LoVo (cell line): ENCODE measurements at regions not wholly inside any gene's neighbourhood (a gene's known extent, or its start where the extent isn't known, plus 50 kb on each side); places are given as distances from the start of the nearest gene placed in this dataset.
A peak's percentile ranks its signal among the peaks of the same experiment; 100 is the strongest.
"Not testable (repeated sequence)": the region's sequence is repeated elsewhere in the genome, so short reads cannot be mapped to it uniquely, and the experiment has no call there.

Experiments
- DNase-seq: peaks from one replicate; pipeline ENCODE4 v3.0.0-alpha.2; 2016; ENCODE audit warnings: low spot score

DNA sequence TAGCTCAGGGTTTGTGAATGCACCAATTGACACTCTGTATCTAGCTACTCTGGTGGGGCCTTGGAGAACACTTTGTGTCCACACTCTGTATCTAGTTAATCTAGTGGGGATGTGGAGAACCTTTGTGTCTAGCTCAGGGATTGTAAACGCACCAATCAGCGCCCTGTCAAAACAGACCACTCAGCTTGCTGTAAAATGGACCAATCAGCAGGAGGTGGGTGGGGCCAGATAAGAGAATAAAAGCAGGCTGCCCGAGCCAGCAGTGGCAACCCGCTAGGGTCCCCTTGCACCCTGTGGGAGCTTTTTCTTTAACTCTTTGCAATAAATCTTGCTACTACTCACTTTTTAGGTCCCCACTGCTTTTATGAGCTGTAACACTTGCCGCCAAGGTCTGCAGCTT lies 115.6 kb upstream of the MBNL1 start:
- DNase-seq: not testable (repeated sequence)

DNA sequence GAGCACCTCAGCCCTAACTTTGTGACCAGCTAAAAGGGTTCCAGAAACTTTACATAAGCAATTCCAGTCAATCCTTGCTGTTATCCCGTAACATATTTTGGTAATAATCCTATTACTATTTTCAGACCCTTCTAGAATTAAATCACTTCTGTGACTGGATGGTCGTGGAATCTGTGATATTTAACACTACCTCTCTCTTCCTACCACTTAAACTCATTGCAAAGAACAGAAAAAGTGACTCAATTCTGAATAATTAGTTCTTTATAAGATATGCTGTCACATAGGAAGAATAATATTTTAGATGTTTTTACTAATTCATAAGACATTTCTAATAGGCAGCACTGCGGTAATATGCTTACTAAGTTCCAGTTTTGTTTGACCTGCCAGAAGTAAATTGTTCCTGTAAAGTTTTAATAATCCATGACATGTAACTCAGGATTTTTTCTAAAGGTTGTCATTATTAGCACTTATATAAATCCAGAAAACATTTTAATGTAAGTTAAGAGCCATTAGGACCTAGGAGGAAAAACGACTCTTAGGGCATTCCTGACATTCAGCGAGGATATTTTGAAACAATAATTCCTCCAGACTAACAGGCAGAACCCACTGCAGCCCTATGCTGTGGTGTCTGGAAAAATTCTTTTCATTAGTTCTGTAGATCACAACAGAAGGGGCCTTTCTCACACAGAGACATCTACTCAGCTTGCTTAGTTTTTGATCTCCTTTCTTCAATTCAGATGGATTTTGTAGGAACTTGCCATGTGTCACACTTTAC lies 113.3 kb upstream of the MBNL1 start:
- no peak for DNase-seq

- DNase-seq: no peak
Observed at GRCh38 chr3:152156880-152157279, 111.8 kb upstream of the MBNL1 start.

DNA sequence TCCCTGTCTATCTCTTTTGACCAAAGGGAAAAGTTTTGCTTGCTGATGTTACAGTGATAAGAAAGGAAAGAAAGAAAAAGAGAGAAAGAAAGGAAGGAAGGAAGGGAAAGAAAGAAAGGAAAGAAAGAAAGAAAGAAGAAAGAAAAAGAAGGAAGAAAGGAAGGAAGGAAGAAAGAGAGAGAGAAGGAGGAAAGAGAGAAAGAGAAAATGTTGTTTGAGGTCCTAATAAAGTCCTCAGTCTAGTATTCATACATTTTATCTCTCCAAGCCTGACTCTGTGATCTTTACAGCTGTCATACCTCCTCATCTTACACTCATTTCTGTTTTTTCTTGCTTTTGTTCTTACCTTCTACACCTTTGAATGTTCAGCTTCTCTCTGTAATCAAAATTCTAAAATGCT lies 111.4 kb upstream of the MBNL1 start:
- no peak for DNase-seq

DNA sequence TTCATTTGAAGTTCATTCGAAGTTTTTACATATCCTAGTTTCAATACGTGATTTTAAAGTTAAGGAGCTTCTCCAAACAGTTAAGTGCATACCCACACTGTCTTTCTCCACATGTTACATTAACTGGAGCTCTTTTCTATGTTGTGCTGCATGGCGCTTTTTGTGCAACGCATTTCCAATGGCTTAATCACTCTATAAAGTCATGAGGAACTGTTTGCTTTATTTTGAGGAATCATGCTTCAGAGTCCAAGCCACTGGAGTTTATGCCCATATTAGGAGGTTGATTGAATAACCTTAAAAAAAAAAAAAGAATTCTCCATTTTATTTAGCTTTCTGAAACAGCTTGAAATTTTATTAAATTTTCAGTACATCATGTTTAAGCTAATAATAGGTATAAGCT lies 109.4 kb upstream of the MBNL1 start:
- DNase-seq: no peak

- DNase-seq: no peak
Observed at GRCh38 chr3:152160350-152161011, 108.2 kb upstream of the MBNL1 start.

DNA sequence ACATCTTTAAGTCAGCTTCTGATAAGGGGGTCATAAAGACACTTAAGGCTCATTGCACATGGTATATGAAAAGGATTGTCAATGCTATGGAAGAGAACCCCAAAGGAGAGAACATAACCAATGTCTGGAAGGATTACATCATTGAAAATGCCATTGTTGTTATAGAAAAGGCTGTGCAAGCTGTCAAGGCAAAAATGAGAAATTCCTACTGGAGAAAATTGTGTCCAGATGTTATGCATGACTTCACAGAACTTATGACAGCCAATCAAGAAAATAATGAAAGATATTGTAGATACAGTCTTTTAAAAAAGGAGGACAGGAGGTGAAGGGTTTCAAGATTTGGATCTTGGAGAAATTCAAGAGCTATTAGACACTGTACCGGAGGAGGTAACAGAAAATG lies 96.3 kb upstream of the MBNL1 start:
- no peak for DNase-seq

DNA sequence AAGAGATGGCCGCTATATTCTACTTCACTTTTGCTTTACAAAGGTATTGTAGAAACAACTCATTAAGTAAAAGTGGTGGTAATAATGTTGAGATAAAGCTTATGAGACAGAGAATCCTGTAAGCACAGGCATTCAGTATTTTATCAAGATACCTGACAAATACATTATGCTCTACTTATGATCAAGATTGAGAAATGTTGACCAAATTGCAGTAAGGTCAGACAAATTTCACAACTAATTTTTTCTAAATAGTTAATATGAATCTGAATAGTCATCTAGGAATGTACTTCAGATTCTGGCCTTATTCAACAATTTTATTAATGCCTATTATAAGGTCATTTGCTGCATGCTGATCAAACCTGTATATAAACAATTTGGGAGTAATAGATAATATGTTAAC lies 95.1 kb upstream of the MBNL1 start:
- DNase-seq: no peak

- no peak for DNase-seq
Observed at GRCh38 chr3:152174876-152175527, 93.7 kb upstream of the MBNL1 start.

DNA sequence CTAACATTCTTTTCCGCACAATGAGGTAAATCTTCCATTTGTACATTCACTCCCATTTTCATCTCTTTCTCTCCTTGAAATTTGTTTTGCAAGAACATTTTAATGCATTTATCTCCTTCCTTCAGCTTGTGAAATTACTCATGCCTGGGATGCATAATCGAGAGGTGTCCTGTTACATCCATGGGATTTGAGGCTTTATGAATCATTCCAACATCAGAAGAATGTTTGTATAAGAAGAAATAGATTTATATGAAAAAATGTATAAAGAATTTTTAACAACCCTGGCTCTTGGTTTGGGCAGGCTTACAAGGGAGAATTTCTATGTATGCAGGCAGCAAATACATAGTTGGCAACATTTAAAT lies 93.2 kb upstream of the MBNL1 start:
- DNase-seq: no peak

DNA sequence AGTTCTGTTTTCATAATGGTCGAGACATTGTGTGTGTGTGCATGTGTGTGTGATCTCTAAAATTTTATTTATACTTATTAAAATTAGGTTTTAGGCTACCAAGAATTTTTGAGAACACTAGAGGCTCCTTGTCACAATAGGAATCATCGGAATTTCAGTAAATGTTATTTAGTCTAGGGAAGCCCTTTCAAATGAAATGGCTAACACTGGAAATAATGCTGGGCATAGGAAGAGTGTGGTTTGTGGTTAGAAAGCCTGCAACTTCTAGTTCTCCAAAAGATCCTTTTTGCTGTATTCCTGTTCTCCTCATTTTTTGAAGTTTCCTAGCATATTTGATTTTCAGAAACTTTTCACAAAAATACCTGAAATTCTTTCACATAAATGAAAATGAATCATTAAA lies 92.5 kb upstream of the MBNL1 start:
- no peak for DNase-seq

- DNase-seq: no peak
Observed at GRCh38 chr3:152176998-152177397, 91.7 kb upstream of the MBNL1 start.

DNA sequence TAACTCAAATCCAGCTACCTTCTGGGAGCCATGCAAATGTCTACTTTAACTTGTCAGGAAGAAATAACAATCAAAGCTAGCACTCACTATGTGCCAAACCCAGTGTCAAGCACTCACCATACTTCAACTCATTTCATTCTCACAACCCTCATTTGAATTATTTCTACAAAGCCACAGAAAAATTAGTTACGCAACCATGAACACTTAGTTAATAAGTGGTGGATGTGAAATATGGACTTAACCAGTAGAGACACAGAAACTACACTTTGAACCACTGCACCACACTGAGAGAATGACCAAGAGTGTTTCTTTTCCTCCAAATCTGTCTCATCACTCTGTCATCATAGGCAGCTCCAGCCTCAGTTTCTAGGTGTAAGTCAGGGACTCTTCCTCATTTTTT lies 91.0 kb upstream of the MBNL1 start:
- no peak for DNase-seq

DNA sequence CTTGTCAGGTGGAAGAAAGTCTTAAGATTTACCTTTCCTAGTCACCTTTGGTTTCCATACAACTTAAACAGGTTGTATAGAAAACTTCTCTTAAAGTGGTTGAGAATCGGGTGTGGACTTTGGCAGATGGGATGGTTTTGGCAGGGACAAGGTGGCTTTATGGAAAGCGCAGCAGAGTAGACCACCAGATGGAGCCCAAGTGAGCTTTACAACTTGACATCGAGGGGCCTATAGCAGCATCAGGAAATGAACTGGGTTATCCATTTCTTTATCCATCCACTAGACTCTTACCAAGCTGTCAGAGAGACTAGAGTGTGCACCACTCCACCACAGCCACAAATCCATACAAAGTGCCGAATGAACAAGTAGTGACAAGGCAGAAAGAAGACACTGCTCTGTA lies 85.3 kb upstream of the MBNL1 start:
- DNase-seq: peak; percentile 38

DNA sequence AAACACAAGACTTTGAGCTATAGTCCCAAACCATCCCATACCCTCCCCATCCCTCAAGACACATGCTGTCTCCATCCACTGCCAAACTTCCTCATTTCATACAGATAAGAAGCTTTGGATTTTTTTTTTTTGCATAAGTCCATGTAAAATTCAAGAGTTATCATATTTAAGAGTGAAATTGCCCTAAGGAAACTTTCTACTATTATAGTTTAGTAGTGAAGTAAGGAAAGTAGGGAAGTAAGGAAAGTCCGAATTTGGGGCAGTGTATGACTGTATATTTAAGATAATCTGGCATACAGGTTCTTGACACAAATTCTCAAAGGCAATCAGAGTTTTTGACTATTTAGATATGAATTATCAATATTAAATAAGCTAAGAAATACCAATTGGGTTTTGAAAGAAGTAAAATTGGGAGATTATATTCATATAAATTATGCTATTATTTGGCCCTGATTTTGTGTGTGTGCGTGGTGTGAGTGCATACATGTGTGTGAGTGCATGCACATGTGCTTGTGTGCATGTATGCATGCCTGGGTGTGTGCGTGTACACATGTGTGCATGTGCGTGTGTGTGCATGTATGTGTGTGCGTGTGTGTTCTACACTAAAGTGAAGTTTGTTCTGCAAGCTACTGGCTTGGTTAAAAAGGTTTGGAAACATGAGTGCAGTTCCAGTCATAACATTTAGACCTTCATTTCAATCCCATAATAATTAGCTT lies 83.6 kb upstream of the MBNL1 start:
- DNase-seq: no peak

GRCh38 chr3:152185891-152186630 lies 82.7 kb upstream of the MBNL1 start:
- no peak for DNase-seq

DNA sequence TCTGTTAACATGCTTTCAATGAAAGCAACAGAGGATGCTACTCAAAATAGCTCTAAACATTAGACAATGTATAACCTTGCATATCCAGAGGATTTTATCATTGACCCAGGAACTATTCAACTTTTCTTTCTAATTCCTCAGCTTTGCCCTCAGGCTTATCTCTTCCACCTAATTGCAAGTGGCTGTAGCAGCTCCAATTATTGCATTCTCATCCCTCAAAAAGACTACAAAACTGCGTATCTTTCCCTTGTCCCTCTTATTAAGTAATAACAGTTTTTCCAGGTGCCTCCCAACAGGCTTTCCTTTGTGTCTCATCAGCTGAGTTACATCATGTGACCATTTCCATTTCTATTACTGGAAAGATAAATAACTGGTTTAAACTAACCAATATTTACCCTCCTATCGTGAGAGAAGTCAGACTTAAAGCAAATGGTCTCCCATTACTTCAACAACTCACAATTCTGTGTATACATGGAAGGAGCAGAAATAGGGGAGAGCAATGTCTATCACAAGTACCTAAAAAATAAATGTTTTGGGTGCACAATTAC lies 78.0 kb upstream of the MBNL1 start:
- no peak for DNase-seq

GRCh38 chr3:152192050-152192449 lies 76.7 kb upstream of the MBNL1 start:
- DNase-seq: no peak

- no peak for DNase-seq
Observed at GRCh38 chr3:152192936-152193672, 75.6 kb upstream of the MBNL1 start.

DNA sequence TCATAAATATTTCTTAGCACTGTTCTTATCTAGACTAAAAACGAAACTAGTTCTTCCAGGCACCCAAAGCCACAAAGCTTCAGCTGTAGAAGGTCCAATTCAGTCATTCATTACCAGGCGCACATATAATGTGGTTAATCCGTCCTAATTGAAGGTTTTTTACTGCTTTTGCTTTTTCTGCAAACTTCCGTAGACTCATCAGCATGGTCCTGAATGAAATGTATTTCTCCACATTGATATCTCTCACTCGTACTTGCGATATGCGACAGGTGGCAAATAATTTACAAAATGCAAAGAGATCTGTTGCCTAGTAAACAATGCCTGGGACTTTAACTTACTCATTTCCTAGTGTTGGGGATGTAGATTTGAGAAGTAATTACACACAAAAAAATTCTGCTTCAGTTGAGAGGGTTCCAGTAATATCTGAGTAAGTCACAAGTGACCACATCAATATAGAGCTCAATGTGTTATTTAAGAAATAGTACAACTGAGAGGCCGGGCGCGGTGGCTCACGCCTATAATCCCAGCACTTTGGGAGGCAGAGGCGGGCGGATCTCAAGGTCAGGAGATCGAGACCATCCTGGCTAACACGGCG lies 75.0 kb upstream of the MBNL1 start:
- DNase-seq: no peak

GRCh38 chr3:152195206-152195605 lies 73.5 kb upstream of the MBNL1 start:
- DNase-seq: no peak
